Endothelial cell of umbilical vein (primary cell): ENCODE measurements at regions not wholly inside any gene's neighbourhood (a gene's known extent, or its start where the extent isn't known, plus 50 kb on each side); places are given as distances from the start of the nearest gene placed in this dataset.

Experiments
- EZH2 ChIP-seq: IDR thresholded peaks from 2 replicates; pipeline ENCODE4 v1.6.1; 2012; ENCODE audit warnings: borderline replicate concordance, low read depth, mild to moderate bottlenecking, moderate library complexity, low read length, inconsistent platforms; ENCODE audit not compliant: severe bottlenecking
- GATA2 ChIP-seq: IDR thresholded peaks from 2 replicates; pipeline ENCODE4 v1.7.0; 2011; ENCODE audit warnings: low read depth, mild to moderate bottlenecking, moderate library complexity, mixed read lengths, low read length; ENCODE audit not compliant: insufficient read length, insufficient read depth
- POLR2A ChIP-seq: IDR thresholded peaks from 2 replicates; pipeline ENCODE4 v1.6.1; 2012; ENCODE audit warnings: low read depth, mild to moderate bottlenecking, control low read depth, low read length
- POLR2AphosphoS5 ChIP-seq: IDR thresholded peaks from 2 replicates; pipeline ENCODE4 v1.6.1; 2012; ENCODE audit warnings: low read depth, mild to moderate bottlenecking, control low read depth, low read length, moderate library complexity; ENCODE audit not compliant: insufficient read depth
- TF ChIP-seq, protein P1 (sequence below), 2 donors: IDR thresholded peaks; 1 replicate in 1 of 2; 2 replicates in 1 of 2; pipeline ENCODE4 v1.5.1; 2011; ENCODE audit warnings: low read length in 2 of 2, mild to moderate bottlenecking in 2 of 2, moderate library complexity in 2 of 2, control low read depth in 1 of 2, inconsistent platforms in 1 of 2, low read depth in 1 of 2; ENCODE audit not compliant: insufficient read depth in 1 of 2; ENCODE audit errors: extremely low read depth in 1 of 2
- TF ChIP-seq, protein P2 (sequence below): IDR thresholded peaks from 2 replicates; pipeline ENCODE4 v1.6.1; 2011; ENCODE audit not compliant: insufficient read depth, insufficient read length

- TF ChIP-seq, protein P1, sequence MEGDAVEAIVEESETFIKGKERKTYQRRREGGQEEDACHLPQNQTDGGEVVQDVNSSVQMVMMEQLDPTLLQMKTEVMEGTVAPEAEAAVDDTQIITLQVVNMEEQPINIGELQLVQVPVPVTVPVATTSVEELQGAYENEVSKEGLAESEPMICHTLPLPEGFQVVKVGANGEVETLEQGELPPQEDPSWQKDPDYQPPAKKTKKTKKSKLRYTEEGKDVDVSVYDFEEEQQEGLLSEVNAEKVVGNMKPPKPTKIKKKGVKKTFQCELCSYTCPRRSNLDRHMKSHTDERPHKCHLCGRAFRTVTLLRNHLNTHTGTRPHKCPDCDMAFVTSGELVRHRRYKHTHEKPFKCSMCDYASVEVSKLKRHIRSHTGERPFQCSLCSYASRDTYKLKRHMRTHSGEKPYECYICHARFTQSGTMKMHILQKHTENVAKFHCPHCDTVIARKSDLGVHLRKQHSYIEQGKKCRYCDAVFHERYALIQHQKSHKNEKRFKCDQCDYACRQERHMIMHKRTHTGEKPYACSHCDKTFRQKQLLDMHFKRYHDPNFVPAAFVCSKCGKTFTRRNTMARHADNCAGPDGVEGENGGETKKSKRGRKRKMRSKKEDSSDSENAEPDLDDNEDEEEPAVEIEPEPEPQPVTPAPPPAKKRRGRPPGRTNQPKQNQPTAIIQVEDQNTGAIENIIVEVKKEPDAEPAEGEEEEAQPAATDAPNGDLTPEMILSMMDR (IDR thresholded peaks at IDR 0.05; ENCODE audit: extremely low read depth in 1 of 2, insufficient read depth in 1 of 2, low read depth in 1 of 2, low read length in 2 of 2) = no peak
- TF ChIP-seq POLR2AphosphoS5 = no peak
- no peak for TF ChIP-seq POLR2A
- TF ChIP-seq, protein P2, sequence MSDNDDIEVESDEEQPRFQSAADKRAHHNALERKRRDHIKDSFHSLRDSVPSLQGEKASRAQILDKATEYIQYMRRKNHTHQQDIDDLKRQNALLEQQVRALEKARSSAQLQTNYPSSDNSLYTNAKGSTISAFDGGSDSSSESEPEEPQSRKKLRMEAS = no peak
- TF ChIP-seq GATA2 = no peak
- TF ChIP-seq EZH2 = no peak
Measured at GRCh38 chr6:147621961-147622360, 113.5 kb downstream of the SAMD5 start.
